ENCODE measurements at regions not wholly inside any gene's neighbourhood (a gene's known extent, or its start where the extent isn't known, plus 50 kb on each side); places are given as distances from the start of the nearest gene placed in this dataset.

DNA sequence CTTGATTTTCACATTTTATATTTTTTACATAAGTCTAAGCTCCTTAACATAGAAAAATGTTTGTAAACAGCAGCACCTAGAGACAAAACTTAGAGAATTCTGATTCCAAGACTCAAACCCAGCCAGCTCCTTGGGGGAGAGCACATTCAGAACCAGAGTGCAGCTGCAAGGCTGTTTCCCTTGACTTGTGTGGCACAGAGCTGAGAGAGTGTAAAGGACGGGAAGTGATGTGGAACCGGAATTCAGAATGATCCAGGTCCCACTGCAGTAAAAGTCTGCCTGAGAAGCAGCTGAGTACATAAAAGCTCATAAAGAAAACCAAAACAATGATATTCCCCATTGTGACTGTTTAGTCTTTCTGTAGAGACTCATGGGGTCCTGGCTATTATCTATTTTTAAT lies 713.8 kb downstream of the RAB28 start:
- Mint-ChIP-seq H3K36me3 (no peaks in the 10 kb centered on the region), H3K9me3 (peaks cover 12% of the 10 kb centered on the region), H3K4me1 (ENCODE audit: low read depth in 2 of 2) (no peaks in the 10 kb centered on the region), H3K4me3 (no peak overlapping the region), H3K27me3 (no peaks in the 10 kb centered on the region), H3K27ac (no peak overlapping the region)
- ATAC-seq (no peak), DNase-seq (ENCODE audit: low spot score) (no peak)

DNA sequence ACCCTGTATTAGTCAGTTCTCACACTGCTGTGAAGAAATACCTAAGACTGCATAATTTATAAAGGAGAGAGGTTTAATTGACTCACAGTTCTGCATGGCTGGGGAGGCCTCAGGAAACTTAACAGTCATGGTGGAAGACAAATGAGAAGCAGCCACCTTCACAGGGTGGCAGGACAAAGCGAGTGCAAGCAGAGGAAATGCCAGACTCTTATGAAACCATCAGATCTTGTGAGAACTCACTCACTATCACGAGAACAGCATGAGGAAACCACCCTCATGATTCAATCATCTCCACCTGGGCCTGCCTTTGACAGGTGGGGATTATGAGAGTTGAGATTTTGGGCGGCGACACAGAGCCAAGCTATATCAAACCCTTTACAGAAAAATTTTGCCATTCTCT lies 722.4 kb downstream of the RAB28 start:
- no peak for DNase-seq (ENCODE audit: low spot score)
- no peaks in the 10 kb centered on the region for H3K36me3 Mint-ChIP-seq
- no peak overlapping the region for H3K27ac Mint-ChIP-seq
- peaks cover 7% of the 10 kb centered on the region for H3K9me3 Mint-ChIP-seq
- no peak overlapping the region for H3K4me3 Mint-ChIP-seq
- ATAC-seq, result no peak
- H3K27me3 Mint-ChIP-seq, result no peaks in the 10 kb centered on the region
- H3K4me1 Mint-ChIP-seq (ENCODE audit: low read depth in 2 of 2), result no peaks in the 10 kb centered on the region

DNA sequence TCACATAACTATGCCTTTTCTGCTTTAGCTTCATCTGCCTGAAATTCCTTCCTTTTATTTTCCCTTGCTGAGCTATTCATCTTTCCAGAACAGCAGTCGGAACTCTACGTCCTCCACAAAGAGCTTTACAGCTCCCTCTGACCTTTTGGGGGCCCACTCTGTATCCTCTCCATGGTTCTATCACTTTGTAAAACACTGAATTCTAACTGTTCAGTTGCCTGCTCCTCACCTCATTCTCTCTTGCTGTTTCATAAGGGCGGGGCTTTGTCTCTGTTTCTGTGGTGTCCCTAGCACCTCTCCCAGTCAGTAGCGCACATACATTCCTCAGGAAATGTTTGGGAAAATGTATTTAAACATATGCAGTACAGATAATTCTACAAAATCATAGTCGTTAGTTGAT lies 737.0 kb downstream of the RAB28 start:
- no peaks in the 10 kb centered on the region for H3K36me3 Mint-ChIP-seq
- peaks cover 14% of the 10 kb centered on the region for H3K9me3 Mint-ChIP-seq
- H3K27me3 Mint-ChIP-seq, result no peaks in the 10 kb centered on the region
- H3K4me3 Mint-ChIP-seq, result no peak overlapping the region
- DNase-seq (ENCODE audit: low spot score) (no peak), ATAC-seq (no peak)
- H3K4me1 Mint-ChIP-seq (ENCODE audit: low read depth in 2 of 2), result no peaks in the 10 kb centered on the region
- no peak overlapping the region for H3K27ac Mint-ChIP-seq

DNA sequence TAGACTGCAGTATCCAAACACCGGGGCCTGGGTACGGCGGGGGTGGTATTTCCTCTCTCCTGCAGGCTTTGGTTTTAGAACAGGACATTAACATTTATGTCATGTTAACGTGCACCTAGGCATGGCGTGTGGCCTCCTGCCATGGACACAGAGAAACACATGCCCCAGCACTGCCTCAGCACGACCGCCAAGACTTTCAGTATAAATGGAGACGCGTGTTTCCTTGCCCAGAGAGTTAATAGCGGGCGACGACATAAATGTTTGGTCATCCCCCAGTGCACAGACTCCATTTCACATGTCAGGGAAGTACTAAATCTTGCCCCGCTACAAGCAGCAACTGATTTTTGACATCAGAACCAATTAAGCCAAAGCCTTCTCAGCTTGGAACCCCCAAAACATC lies 737.9 kb downstream of the RAB28 start:
- Mint-ChIP-seq H3K36me3 (no peaks in the 10 kb centered on the region), H3K4me3 (no peak overlapping the region), H3K4me1 (ENCODE audit: low read depth in 2 of 2) (no peaks in the 10 kb centered on the region), H3K9me3 (peaks cover 17% of the 10 kb centered on the region), H3K27me3 (no peaks in the 10 kb centered on the region), H3K27ac (no peak overlapping the region)
- DNase-seq (ENCODE audit: low spot score) (no peak), ATAC-seq (no peak)

DNA sequence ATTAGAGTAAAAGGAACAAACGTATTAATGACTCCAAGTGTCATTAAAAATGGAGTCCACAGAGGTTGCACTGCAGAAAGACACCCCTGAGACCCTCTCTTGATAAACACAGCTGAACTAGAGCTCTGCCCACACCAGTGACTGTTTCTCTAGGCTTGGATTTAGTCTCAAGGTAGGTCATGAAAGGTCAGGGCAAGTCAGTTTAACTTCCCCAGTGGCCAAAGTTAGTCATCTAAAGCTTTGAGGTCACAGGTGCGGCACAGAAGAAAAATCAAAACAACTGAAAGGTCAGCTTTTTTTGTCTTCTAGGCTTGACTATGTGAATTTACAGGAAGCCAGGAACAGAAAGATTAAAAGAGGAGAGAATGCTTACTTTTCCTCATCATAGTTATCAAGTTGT lies 749.6 kb downstream of the RAB28 start:
- peaks cover 0 to 3% of the 10 kb centered on the region in 2 donors for H3K27me3 Mint-ChIP-seq
- H3K4me3 Mint-ChIP-seq, result no peak overlapping the region
- H3K36me3 Mint-ChIP-seq, result no peaks in the 10 kb centered on the region
- no peaks in the 10 kb centered on the region for H3K9me3 Mint-ChIP-seq
- ATAC-seq (no peak), DNase-seq (ENCODE audit: low spot score) (no peak)
- H3K27ac Mint-ChIP-seq, result no peak overlapping the region
- H3K4me1 Mint-ChIP-seq (ENCODE audit: low read depth in 2 of 2), result no peaks in the 10 kb centered on the region

DNA sequence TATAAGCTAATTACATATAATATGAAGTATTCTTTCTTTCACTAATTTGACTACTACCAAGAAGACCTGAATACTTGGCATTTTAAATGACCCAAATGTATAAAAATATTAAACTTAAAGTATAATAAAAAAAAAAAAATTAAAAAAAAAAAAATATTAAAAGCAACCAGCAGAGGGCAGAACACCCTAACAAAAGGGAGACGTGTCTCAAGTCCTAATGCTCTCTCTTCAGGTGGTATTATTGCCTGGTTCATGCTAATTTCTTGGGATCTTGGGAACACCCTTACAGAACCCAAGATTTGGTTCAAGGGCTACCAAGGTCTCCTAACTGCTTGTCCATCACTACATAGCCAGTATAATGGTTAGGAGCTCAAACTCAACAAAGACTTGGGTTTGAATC lies 754.8 kb downstream of the RAB28 start:
- Mint-ChIP-seq H3K4me3 (no peak overlapping the region), H3K36me3 (no peaks in the 10 kb centered on the region), H3K9me3 (no peaks in the 10 kb centered on the region), H3K27ac (no peak overlapping the region), H3K27me3 (peaks cover 0 to 3% of the 10 kb centered on the region in 2 donors), H3K4me1 (ENCODE audit: low read depth in 2 of 2) (no peaks in the 10 kb centered on the region)
- no peak for ATAC-seq
- no peak for DNase-seq (ENCODE audit: low spot score)

DNA sequence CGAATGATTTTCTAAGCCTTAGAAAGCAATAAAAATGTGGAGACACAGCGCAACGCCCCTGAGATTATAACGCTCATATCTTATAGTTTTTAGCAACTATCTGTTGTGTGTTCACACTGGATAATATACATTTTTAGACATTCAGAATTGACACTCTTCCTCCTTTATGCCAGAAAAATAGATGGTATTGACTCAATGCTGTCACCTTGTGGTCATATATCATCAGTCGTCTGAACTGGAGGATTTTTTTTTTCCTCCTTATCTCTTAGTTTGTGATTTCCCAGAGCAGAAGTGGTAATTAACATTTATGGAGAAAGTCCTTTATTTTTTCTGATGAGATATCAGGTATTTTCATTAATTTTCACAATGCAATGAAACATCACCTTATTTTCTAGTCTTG lies 759.6 kb downstream of the RAB28 start:
- Mint-ChIP-seq H3K36me3 (no peaks in the 10 kb centered on the region), H3K9me3 (no peaks in the 10 kb centered on the region), H3K4me3 (no peak overlapping the region), H3K27ac (no peak overlapping the region), H3K4me1 (ENCODE audit: low read depth in 2 of 2) (no peaks in the 10 kb centered on the region), H3K27me3 (peaks cover 0 to 2% of the 10 kb centered on the region in 2 donors)
- no peak for DNase-seq (ENCODE audit: low spot score)
- no peak for ATAC-seq

DNA sequence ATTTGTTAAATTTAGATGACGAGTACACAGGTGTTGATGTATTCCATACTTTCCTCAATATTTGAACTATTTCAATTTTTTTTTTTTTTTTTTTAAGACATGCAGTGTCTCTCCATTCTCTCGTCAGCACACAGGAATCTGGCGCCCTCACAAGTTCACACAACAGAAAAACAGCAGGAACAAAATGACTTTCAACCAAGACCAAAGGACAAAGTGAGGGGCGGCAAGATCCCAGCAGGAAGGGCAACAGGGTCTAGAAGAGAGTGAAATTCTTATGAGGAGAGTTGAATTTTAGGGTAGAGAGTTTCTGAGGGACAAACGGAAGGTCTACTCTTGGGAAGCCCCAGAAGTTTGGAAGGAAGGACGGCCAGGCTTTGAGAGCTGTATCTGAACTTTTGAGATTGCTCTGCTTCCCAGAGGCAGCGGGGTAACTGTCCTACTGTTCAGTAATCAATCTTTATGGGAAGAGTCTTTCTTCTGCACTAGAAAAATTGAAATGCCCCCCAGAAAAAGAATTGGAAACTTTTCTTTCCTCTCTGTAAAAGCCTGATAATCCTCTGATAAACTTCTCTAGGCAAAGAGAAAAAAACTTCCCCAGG lies 760.2 kb downstream of the RAB28 start:
- H3K4me1 Mint-ChIP-seq (ENCODE audit: low read depth in 2 of 2), result no peaks in the 10 kb centered on the region
- DNase-seq (ENCODE audit: low spot score) (no peak), ATAC-seq (no peak)
- no peaks in the 10 kb centered on the region for H3K36me3 Mint-ChIP-seq
- H3K9me3 Mint-ChIP-seq, result no peaks in the 10 kb centered on the region
- peaks cover 0 to 2% of the 10 kb centered on the region in 2 donors for H3K27me3 Mint-ChIP-seq
- H3K4me3 Mint-ChIP-seq, result no peak overlapping the region
- no peak overlapping the region for H3K27ac Mint-ChIP-seq

DNA sequence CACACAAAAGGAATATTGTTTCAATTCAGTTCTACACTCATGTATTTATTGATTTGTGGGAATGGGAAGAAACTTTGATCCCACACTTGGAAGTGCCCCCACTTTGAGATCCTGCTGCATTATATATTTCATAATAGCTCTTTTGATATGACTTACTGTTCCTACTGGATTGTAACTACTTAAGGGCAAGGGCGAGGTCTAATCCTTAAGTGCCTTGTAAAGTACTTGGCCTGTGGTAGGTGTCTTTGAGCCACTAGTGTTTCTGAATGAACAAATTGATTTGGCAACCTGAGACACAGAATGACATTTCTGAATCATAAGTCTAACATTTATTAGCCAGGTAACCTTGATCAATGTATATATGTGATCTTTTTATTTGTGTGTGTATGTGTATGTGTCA lies 767.2 kb downstream of the RAB28 start:
- no peaks in the 10 kb centered on the region for H3K4me1 Mint-ChIP-seq (ENCODE audit: low read depth in 2 of 2)
- no peak overlapping the region for H3K27ac Mint-ChIP-seq
- no peaks in the 10 kb centered on the region for H3K27me3 Mint-ChIP-seq
- no peak for DNase-seq (ENCODE audit: low spot score)
- no peak for ATAC-seq
- H3K4me3 Mint-ChIP-seq, result no peak overlapping the region
- H3K36me3 Mint-ChIP-seq, result no peaks in the 10 kb centered on the region
- peaks cover 2% of the 10 kb centered on the region for H3K9me3 Mint-ChIP-seq

DNA sequence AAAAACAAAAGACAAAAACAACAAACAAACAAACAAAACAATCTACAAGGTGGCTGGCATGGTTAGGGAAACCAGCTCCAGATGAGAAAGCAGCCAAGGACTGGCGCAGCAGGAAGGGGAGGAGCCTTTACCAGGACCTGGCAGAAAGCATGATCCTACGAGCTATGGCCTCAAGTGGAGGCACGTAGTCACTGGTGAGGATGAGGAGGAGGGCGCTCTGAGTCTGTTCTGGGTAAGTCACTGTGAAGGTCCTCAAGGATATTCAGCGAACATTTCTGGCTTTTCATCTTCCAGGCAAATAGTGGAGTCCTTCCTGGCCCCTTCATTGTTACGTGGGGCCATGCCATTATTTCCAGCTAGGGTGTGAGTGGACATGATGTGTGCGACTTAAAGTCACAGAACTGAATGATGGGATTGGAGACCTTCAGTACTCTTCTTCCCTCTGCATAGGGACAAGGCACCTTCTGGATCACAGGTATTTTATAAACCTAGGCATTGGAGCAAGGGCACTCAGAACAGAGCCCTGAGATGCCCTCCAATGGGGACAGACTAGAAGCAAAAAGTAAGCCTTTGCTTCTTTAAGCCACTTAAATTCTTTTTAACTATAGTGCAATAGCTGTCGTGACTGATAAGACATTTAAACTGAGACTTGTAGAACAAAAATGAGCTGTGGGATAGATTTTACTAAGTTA lies 771.3 kb downstream of the RAB28 start:
- Mint-ChIP-seq H3K9me3 (peaks cover 4% of the 10 kb centered on the region), H3K27ac (no peak overlapping the region), H3K27me3 (no peaks in the 10 kb centered on the region), H3K4me3 (no peak overlapping the region), H3K4me1 (ENCODE audit: low read depth in 2 of 2) (no peaks in the 10 kb centered on the region), H3K36me3 (no peaks in the 10 kb centered on the region)
- ATAC-seq (no peak), DNase-seq (ENCODE audit: low spot score) (no peak)

DNA sequence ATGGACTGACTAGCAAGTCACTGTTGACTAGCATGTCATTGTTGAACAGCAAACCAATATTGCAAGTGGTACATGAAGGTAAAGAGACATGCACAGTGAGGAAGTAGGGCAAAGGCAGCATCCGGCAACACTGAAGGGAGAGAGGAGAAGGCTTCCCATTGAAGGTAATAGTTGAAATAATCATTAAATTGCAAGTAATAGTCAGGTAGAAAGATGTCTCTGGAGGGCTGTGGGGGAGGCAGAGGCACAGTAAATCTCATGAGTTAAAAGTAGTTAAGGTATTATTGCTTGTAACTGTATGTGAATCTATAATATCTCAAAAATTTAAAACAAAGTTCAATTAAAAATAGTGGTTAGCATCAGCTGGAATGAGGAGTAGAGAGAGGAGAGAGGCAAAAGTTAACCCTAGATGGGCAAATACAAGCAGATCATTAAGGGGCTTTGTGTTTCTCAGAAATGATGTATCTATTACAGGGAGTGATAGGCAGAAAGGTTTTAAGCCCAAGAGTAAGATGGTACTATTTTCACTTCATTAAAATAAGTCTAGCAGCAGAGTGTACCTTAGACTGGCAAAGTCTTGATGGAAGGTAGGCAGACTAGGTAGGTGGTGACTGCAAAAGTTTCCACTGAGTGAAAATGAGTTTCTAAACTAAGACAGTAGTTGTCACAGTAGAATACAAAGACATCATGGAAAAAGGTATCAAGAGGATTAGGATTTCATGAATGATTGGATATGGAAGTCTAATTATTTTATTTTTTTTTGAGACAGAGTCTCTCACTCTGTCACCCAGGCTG lies 776.6 kb downstream of the RAB28 start:
- no peaks in the 10 kb centered on the region for H3K27me3 Mint-ChIP-seq
- H3K4me1 Mint-ChIP-seq (ENCODE audit: low read depth in 2 of 2), result no peaks in the 10 kb centered on the region
- no peak overlapping the region for H3K4me3 Mint-ChIP-seq
- DNase-seq (ENCODE audit: low spot score) (no peak), ATAC-seq (no peak)
- no peak overlapping the region for H3K27ac Mint-ChIP-seq
- no peaks in the 10 kb centered on the region for H3K36me3 Mint-ChIP-seq
- H3K9me3 Mint-ChIP-seq, result peaks cover 4% of the 10 kb centered on the region

DNA sequence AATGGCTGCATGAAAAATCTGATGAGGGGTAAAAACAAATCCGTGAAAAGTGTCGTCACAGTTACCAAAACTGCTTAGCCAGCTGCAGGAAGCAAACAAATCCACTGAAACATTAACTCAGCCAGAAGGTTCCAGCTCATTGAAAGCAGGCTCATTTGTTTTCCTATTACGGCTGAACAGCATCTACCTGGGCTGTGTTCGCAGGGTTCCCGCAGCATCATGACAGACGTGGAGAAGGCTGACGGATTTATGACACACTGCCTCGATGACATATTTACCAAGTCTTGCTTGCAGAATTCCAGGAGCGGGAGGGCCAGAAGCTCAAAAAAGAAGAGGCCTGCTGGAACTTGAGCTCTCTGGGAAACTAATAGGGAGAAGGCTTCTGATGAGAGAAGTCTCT lies 781.1 kb downstream of the RAB28 start:
- no peak overlapping the region for H3K27ac Mint-ChIP-seq
- no peak overlapping the region for H3K4me3 Mint-ChIP-seq
- no peaks in the 10 kb centered on the region for H3K36me3 Mint-ChIP-seq
- H3K4me1 Mint-ChIP-seq (ENCODE audit: low read depth in 2 of 2), result no peaks in the 10 kb centered on the region
- H3K9me3 Mint-ChIP-seq, result peaks cover 3% of the 10 kb centered on the region
- ATAC-seq (no peak), DNase-seq (ENCODE audit: low spot score) (no peak)
- H3K27me3 Mint-ChIP-seq, result no peaks in the 10 kb centered on the region

DNA sequence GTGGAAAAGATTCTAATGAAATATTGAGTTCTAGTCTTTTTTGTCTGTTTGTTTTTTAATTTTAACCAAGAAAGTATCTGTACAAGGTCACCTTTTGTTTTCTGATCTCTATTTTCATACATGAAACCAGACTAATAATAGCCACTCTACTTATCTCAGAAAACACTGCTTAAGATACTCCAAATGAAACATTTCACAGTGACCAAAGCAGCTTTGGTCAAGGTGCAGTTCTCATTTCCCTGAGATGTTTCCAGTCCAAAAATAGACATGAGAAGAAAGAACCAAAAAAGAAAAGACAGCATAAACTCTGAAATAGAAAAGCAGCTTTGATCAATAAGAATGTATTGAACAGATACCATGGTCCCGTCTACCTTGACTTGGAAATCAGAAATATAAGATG lies 782.8 kb downstream of the RAB28 start:
- no peak overlapping the region for H3K27ac Mint-ChIP-seq
- no peaks in the 10 kb centered on the region for H3K4me1 Mint-ChIP-seq (ENCODE audit: low read depth in 2 of 2)
- no peaks in the 10 kb centered on the region for H3K27me3 Mint-ChIP-seq
- DNase-seq (ENCODE audit: low spot score) (no peak), ATAC-seq (no peak)
- no peaks in the 10 kb centered on the region for H3K36me3 Mint-ChIP-seq
- H3K9me3 Mint-ChIP-seq, result peaks cover 3% of the 10 kb centered on the region
- no peak overlapping the region for H3K4me3 Mint-ChIP-seq

DNA sequence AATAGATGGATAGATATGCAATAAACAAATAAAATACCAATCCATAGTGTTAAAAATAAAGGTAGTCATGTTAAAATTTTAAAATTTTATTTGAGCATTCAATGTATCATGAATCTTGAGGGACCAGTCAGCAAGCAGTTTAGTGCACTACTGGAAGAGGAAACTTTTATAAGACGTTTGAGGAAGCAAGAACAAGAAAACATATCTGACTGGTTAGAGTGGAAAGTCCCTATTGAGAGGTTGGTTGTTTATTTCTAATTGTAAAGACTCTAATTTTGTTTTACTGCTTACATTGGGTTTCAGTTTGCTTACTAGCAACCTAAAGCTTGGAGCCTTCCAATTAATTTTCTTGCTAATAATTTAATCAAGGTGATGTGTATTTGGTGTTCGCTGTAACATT lies 786.2 kb downstream of the RAB28 start:
- no peak overlapping the region for H3K4me3 Mint-ChIP-seq
- ATAC-seq (no peak), DNase-seq (ENCODE audit: low spot score) (no peak)
- H3K4me1 Mint-ChIP-seq (ENCODE audit: low read depth in 2 of 2), result no peaks in the 10 kb centered on the region
- no peaks in the 10 kb centered on the region for H3K36me3 Mint-ChIP-seq
- H3K27ac Mint-ChIP-seq, result no peak overlapping the region
- H3K9me3 Mint-ChIP-seq, result peaks cover 3% of the 10 kb centered on the region
- H3K27me3 Mint-ChIP-seq, result no peaks in the 10 kb centered on the region
